Endothelial cell (in vitro differentiated cells): ENCODE measurements at regions not wholly inside any gene's neighbourhood (a gene's known extent, or its start where the extent isn't known, plus 50 kb on each side); places are given as distances from the start of the nearest gene placed in this dataset.

Source experiments
- DNase-seq: peaks from one replicate; pipeline ENCODE4 v3.0.0; 2021; ENCODE audit warnings: low spot score
- H3K27ac Mint-ChIP-seq: one replicate; pipeline ENCODE4 v1.8.0; 2021; ENCODE audit warnings: mixed read lengths, inconsistent platforms; ENCODE audit not compliant: unreplicated experiment
- H3K27me3 Mint-ChIP-seq: one replicate; pipeline ENCODE4 v1.8.0; 2021; ENCODE audit warnings: mild to moderate bottlenecking, moderate library complexity, mixed read lengths, inconsistent platforms; ENCODE audit not compliant: unreplicated experiment
- H3K36me3 Mint-ChIP-seq: one replicate; pipeline ENCODE4 v1.8.0; 2021; ENCODE audit warnings: mild to moderate bottlenecking, low read depth, mixed read lengths, inconsistent platforms; ENCODE audit not compliant: unreplicated experiment
- H3K4me1 Mint-ChIP-seq: one replicate; pipeline ENCODE4 v1.8.0; 2021; ENCODE audit warnings: mild to moderate bottlenecking, mixed read lengths, inconsistent platforms; ENCODE audit not compliant: unreplicated experiment
- H3K4me3 Mint-ChIP-seq: one replicate; pipeline ENCODE4 v1.8.0; 2021; ENCODE audit warnings: mild to moderate bottlenecking, mixed read lengths, inconsistent platforms; ENCODE audit not compliant: unreplicated experiment
- H3K9me3 Mint-ChIP-seq: one replicate; pipeline ENCODE4 v1.8.0; 2021; ENCODE audit warnings: mixed read lengths, inconsistent platforms; ENCODE audit not compliant: unreplicated experiment
- TF ChIP-seq, protein P1 (sequence below): fragments of 200-600 bp; sonication (generic); IDR thresholded peaks from one replicate; pipeline ENCODE4 v1.5.0; 2021; ENCODE audit warnings: antibody characterized with exemption; ENCODE audit not compliant: unreplicated experiment

DNA sequence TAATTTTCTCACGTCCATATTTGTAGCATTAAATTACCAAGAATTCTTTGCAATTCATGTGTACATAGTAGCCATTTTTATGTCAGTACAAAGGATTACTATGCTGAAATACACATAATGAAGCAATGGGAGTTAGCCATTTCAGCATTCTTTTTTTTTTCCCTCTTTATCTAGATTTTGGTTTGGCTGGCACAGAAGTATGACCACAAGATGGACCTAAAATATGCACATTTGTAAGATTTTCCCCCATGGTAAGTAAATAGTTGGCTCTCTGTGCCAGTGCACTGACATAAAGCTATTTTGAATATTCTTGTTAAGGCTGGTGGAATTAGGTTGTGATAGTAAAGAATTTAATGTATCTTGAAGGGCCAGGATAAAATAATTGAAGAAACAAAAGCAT, 486.1 kb upstream of the BTBD3 start:
- DNase-seq, result no peak
- Mint-ChIP-seq H3K4me1 (no peaks in the 10 kb centered on the region), H3K27me3 (no peaks in the 10 kb centered on the region), H3K27ac (no peak overlapping the region), H3K4me3 (no peak overlapping the region), H3K9me3 (peaks cover 6% of the 10 kb centered on the region), H3K36me3 (peaks cover 4% of the 10 kb centered on the region)
- TF ChIP-seq, protein P1, sequence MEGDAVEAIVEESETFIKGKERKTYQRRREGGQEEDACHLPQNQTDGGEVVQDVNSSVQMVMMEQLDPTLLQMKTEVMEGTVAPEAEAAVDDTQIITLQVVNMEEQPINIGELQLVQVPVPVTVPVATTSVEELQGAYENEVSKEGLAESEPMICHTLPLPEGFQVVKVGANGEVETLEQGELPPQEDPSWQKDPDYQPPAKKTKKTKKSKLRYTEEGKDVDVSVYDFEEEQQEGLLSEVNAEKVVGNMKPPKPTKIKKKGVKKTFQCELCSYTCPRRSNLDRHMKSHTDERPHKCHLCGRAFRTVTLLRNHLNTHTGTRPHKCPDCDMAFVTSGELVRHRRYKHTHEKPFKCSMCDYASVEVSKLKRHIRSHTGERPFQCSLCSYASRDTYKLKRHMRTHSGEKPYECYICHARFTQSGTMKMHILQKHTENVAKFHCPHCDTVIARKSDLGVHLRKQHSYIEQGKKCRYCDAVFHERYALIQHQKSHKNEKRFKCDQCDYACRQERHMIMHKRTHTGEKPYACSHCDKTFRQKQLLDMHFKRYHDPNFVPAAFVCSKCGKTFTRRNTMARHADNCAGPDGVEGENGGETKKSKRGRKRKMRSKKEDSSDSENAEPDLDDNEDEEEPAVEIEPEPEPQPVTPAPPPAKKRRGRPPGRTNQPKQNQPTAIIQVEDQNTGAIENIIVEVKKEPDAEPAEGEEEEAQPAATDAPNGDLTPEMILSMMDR, result no peak

DNA sequence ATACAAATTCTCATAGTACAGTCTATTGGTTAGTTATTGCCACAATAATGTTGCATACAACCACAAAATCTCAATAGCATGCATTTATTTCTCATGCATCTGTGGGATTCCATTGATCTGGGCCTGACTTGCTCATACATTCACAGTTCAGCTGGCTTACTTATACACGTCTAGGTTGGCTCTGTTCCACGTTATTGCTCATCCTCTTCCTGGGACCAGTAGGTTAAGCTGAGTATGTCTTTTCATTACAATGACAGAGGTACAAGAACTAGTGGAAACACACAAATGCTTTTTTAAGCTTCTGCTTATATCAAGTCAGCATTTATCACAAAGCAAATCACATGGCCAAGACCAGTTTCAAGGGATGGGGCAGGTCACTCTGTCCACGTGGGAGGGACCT, 485.3 kb upstream of the BTBD3 start:
- H3K36me3 Mint-ChIP-seq, result peaks cover 5% of the 10 kb centered on the region
- no peak overlapping the region for H3K4me3 Mint-ChIP-seq
- H3K9me3 Mint-ChIP-seq, result peaks cover 6% of the 10 kb centered on the region
- H3K27me3 Mint-ChIP-seq, result peaks cover 2% of the 10 kb centered on the region
- no peak overlapping the region for H3K27ac Mint-ChIP-seq
- TF ChIP-seq, protein P1, result no peak
- H3K4me1 Mint-ChIP-seq, result no peaks in the 10 kb centered on the region
- DNase-seq, result no peak

DNA sequence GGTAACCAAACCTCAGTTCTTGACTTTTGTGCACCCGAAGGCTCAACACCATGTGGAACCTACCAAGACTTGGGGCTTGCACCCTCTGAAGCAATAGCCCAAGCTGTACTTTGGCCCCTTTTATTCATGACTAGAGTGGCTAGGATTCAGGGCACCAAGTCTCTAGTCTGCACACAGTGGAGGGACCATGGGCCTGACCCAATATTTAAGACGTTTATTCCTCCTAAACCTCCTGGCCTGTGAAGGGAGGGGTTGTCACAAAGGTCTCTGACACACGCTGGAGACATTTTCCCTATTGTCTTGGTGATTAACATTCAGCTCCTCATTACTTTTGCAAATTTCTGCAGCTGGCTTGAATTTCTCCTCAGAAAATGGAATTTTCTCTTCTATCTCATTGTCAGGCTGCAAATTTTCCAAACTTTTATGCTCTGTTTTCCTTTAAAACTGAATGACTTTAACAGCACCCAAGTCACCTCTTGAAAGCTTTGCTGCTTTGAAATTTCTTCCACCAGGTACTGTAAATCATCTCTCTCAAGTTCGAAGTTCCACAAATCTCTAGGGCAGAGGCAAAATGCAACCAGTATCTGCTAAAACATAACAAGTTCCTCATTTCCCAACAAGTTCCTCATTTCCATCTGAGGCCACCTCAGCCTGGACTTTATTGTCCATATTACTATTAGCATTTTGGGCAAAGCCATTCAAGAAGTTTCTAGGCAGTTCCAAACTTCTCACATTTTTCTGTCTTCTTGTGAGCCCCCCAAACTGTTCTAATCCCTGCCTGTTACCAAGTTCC, 481.4 kb upstream of the BTBD3 start:
- Mint-ChIP-seq H3K27ac (no peak overlapping the region), H3K4me1 (no peaks in the 10 kb centered on the region), H3K9me3 (peaks cover 6% of the 10 kb centered on the region), H3K27me3 (peaks cover 2% of the 10 kb centered on the region), H3K36me3 (peaks cover 5% of the 10 kb centered on the region), H3K4me3 (peak overlapping the region; percentile 24)
- no peak for DNase-seq
- TF ChIP-seq, protein P1, result no peak

DNA sequence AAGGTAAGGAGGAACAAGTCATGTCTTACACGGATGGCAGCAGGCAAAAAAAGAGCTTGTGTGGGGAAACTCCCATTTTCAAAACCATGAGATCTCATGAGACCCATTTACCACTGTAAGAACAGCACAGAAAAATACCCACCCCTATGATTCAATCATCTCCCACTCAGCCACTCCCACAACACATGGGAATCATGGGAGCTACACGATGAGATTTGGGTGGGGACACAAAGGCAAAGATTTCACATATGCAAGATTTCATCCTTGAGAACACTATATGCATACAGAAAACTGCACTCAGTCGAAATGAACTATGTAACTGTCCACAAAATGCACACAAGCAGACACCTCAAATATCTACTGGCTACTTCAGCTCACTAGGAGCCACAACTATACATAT, 480.6 kb upstream of the BTBD3 start:
- Mint-ChIP-seq H3K4me3 (no peak overlapping the region), H3K9me3 (peaks cover 6% of the 10 kb centered on the region), H3K27me3 (peaks cover 2% of the 10 kb centered on the region), H3K4me1 (no peaks in the 10 kb centered on the region), H3K27ac (no peak overlapping the region), H3K36me3 (peaks cover 5% of the 10 kb centered on the region)
- TF ChIP-seq, protein P1, result no peak
- no peak for DNase-seq

DNA sequence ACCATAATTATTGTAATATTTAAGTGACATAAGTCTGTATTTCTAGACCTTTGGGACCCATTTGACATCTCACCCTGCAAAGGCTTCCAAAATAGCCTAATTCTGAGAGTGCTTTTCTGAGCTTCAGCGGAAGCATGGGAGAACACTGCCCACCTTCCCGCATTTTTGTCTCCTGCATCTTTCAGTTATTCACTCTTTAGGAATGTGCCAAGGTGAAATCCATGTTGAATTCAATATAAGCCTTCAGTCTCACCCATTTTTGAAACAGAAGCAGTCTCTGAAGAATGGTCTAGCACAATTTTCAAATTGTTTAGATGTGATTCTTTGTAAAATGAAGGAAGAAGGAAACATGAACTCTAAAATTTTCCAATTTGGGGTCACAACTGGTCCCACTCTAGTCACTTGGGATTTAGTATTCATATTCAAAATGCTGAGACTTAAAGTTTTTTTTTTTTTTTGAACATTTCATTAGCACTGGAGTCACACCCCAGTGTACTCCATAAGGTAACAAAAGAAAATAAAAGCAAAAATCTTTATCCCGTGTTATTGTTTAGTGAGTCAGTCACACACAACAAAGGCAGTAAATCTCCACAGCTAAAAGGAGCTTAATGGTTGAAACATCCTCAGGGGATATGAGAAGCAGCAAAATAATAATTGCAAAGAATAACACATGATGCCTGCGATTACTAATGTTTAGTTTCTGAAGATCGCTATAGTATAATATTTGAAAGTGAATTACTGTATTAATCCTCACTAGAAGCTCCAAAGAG, 479.9 kb upstream of the BTBD3 start:
- no peak overlapping the region for H3K27ac Mint-ChIP-seq
- TF ChIP-seq, protein P1, result no peak

More for the DNA sequence above, 479.9 kb upstream of the BTBD3 start:
- no peak for DNase-seq
- Mint-ChIP-seq H3K9me3 (peaks cover 6% of the 10 kb centered on the region), H3K4me1 (no peaks in the 10 kb centered on the region), H3K4me3 (no peak overlapping the region), H3K36me3 (peaks cover 5% of the 10 kb centered on the region), H3K27me3 (peaks cover 2% of the 10 kb centered on the region)
